Activated CD4-positive, alpha-beta T cell treated with anti-CD3 and anti-CD28 coated beads, Interleukin-2, amount 10 ng/mL, durations not matched to agents 24 days and 14 days (primary cell): ENCODE measurements at regions not wholly inside any gene's neighbourhood (a gene's known extent, or its start where the extent isn't known, plus 50 kb on each side); places are given as distances from the start of the nearest gene placed in this dataset.
A peak's percentile ranks its signal among the peaks of the same experiment; 100 is the strongest.
"Not testable (repeated sequence)": the region's sequence is repeated elsewhere in the genome, so short reads cannot be mapped to it uniquely, and the experiment has no call there.

Source experiments
- DNase-seq: peaks from one replicate; pipeline ENCODE4 v3.0.0; 2022
- H3K27ac Mint-ChIP-seq: one replicate; pipeline ENCODE4 v1.8.0; 2022; ENCODE audit warnings: mild to moderate bottlenecking, mixed read lengths
- H3K27me3 Mint-ChIP-seq: one replicate; pipeline ENCODE4 v1.8.0; 2022; ENCODE audit warnings: mixed read lengths
- H3K36me3 Mint-ChIP-seq: one replicate; pipeline ENCODE4 v1.8.0; 2022; ENCODE audit warnings: low read depth, mild to moderate bottlenecking, mixed read lengths
- H3K4me1 Mint-ChIP-seq: one replicate; pipeline ENCODE4 v1.8.0; 2021; ENCODE audit warnings: mixed read lengths
- H3K4me3 Mint-ChIP-seq: one replicate; pipeline ENCODE4 v1.8.0; 2022; ENCODE audit warnings: mild to moderate bottlenecking, moderate library complexity, mixed read lengths
- H3K9me3 Mint-ChIP-seq: one replicate; pipeline ENCODE4 v1.8.0; 2021; ENCODE audit warnings: mixed read lengths
- intact Hi-C: fragments of 100-400 bp; cut with micrococcal nuclease; formaldehyde crosslinking; loops from one replicate; pipeline ENCODE4 v1.15.1; 2023

- peaks cover 3% of the 10 kb centered on the region for H3K4me1 Mint-ChIP-seq
- H3K36me3 Mint-ChIP-seq: no peaks in the 10 kb centered on the region
Observed at GRCh38 chr9:34773306-34773910, 63.5 kb upstream of the CCL21 start.

GRCh38 chr9:34771007-34771406, 61.1 kb upstream of the CCL21 start:
- H3K27me3 Mint-ChIP-seq: peaks cover 11% of the 10 kb centered on the region
- intact Hi-C loops: no loop called here
- no peak overlapping the region for H3K4me3 Mint-ChIP-seq
- DNase-seq: no peak
- no peaks in the 10 kb centered on the region for H3K9me3 Mint-ChIP-seq
- peaks cover 3% of the 10 kb centered on the region for H3K4me1 Mint-ChIP-seq
- H3K36me3 Mint-ChIP-seq: no peaks in the 10 kb centered on the region
- H3K27ac Mint-ChIP-seq: no peak overlapping the region

More at GRCh38 chr9:34773306-34773910, 63.5 kb upstream of the CCL21 start:
- no peaks in the 10 kb centered on the region for H3K9me3 Mint-ChIP-seq
- intact Hi-C loops: no loop called here
- no peak overlapping the region for H3K27ac Mint-ChIP-seq
- H3K4me3 Mint-ChIP-seq: no peak overlapping the region
- no peak for DNase-seq
- peaks cover 13% of the 10 kb centered on the region for H3K27me3 Mint-ChIP-seq

- DNase-seq, H3K27ac Mint-ChIP-seq, H3K4me1 Mint-ChIP-seq, H3K36me3 Mint-ChIP-seq, H3K9me3 Mint-ChIP-seq, intact Hi-C loops, H3K4me3 Mint-ChIP-seq: not testable (repeated sequence)
- H3K27me3 Mint-ChIP-seq: peaks cover 12% of the 10 kb centered on the region
Observed at GRCh38 chr9:34767087-34767486, 57.2 kb upstream of the CCL21 start.

GRCh38 chr9:34760196-34761040, 50.5 kb upstream of the CCL21 start:
- H3K4me1 Mint-ChIP-seq, H3K36me3 Mint-ChIP-seq, H3K4me3 Mint-ChIP-seq, intact Hi-C loops, H3K9me3 Mint-ChIP-seq, H3K27ac Mint-ChIP-seq: not testable (repeated sequence)
- H3K27me3 Mint-ChIP-seq: peaks cover 37% of the 10 kb centered on the region
- peak; percentile 84 for DNase-seq
